ENCODE measurements at regions not wholly inside any gene's neighbourhood (a gene's known extent, or its start where the extent isn't known, plus 50 kb on each side); places are given as distances from the start of the nearest gene placed in this dataset.
"Not testable (repeated sequence)": the region's sequence is repeated elsewhere in the genome, so short reads cannot be mapped to it uniquely, and the experiment has no call there.

DNA sequence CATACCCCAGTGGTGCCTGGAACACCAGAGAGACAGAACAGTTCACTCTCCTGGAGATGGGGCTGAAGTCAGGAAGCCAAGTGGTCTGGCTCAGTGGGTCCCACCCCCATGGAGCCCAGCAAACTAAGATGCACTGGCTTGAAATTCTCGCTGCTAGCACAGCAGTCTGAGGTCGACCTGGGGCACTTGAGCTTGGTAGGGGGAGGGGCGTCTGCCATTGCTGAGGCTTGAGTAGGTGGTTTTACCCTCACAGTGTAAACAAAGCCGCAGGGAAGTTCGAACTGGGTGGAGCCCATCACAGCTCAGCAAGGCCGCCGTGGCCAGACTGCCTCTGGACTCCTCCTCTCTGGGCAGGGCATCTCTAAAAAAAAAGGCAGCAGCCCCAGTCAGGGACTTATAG lies 272.0 kb downstream of the KLF13 start:
- DNase-seq (ENCODE audit: low read depth), result no peak

DNA sequence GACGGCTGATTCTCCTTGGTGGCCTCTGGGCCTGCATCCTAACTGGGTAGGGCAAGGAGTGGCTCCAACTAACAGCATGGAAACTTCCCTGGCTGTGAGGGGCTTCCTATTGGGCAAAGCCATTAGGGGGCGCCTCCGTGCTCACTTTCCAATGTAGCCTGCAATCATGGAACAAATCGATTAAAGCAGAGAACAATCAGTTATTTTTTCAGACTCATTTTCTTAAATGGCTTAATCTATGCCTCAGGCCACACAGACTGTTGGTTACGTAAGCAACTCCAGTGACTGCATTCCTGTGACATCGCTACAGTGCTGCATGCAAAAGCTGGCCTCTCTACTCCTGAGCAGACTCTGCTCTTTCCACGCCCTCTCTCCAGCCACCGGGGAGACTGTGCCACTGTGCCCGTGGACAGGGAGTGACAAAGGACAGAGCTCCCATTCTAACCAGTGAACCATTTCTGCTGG lies 278.9 kb downstream of the KLF13 start:
- no peak for DNase-seq (ENCODE audit: low read depth)

DNA sequence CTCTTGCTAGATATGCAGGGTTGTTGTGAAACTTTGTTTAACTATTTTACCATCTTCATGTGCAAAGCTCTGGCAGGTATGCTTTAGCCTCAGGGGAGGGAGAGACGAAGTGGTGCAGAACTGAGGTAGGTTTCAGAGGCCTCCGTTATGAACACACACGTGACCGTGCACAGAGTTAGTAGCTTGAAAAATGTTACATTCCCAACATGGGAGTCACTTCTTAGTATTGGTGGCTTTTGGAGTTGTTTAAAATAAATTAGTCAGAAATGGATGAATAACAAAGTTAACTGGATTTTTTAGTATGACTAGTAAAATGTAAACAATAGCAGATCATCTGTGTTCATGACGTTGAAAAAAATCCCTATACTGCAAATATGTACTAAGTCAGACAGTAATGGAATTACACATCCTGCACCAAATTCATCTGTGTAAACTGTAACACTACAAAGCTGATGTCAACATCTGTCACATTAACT lies 279.6 kb downstream of the KLF13 start:
- DNase-seq (ENCODE audit: low read depth), result no peak

DNA sequence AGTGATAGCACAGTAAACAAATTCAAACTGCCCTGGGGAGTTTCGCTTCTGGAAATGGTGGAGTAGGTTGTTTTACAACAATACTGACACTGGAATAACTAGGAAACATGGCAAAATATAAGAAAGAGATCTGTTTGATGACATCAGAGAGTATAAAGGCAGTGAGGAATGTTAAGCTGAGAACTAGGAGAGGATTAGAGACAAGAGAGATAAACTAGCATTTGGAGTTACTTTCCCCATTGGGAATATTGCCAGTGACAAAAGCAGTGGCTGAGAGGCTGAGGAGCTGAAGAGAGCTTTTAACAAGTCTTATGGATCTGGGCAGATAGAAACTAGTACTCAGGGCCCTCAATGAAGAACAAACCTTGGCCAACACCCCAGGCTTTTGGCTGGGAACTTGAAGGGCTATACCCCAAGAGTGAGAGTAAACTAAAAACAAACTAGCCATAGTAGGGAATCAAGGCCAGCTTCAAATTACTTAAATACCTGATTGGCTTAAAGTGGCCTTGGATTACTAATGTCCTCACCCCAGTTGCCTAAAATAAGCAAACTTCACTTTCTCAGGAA lies 280.4 kb downstream of the KLF13 start:
- no peak for DNase-seq (ENCODE audit: low read depth)

DNA sequence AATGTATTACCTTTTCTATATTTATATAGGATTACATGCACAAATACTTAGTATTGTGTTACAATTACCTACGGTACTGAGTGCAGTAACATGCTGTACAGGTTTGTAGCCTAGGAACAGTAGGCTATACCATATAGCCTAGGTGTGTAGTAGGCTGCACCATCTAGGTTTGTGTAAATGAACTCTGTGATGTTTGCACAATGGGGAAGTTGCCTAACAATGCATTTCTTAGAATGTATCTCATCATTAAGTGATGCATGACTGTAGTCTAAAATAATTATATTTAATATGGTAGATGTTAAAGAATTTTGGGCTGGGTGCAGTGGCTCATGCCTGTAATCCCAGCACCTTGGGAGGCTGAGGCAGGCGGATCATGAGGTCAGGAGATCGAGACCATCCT lies 281.0 kb downstream of the KLF13 start:
- no peak for DNase-seq (ENCODE audit: low read depth)

DNA sequence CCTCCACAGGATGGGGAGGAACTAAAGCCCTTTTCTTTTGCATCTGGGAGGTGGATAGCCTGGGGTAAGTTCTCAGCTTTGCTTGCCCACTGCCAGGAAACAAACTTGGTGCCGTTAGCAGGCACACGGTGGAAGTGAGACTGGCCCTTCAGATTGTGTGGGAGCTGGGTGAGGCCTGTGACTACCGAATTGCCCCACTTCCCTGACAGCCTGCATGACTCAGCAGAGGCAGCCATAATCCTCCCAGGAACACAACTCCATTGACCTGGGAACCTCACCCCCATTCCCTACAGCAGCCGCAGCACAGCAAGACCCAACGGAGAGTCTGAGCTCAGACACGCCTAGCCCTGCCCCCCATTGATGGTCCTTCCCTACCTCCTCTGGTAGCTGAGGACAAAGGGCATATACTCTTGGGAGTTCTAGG lies 282.6 kb downstream of the KLF13 start:
- no peak for DNase-seq (ENCODE audit: low read depth)

DNA sequence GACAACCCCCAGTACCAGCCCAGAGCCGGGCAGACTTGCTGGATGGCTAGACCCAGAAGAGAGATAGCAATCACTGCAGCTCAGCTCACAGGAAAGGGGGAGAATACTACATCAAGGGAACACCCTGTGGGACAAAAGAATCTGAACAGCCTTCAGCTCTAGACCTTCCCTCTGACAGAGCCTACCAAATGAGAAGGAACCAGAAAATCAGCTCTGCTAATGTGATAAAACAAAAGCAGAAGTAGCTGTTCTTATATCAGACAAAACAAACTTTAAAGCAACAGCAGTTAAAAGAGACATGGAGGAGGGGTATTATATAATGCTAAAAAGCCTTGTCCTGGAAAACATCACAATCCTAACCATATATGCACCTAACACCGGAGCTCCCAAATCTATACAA lies 283.3 kb downstream of the KLF13 start:
- DNase-seq (ENCODE audit: low read depth), result no peak

DNA sequence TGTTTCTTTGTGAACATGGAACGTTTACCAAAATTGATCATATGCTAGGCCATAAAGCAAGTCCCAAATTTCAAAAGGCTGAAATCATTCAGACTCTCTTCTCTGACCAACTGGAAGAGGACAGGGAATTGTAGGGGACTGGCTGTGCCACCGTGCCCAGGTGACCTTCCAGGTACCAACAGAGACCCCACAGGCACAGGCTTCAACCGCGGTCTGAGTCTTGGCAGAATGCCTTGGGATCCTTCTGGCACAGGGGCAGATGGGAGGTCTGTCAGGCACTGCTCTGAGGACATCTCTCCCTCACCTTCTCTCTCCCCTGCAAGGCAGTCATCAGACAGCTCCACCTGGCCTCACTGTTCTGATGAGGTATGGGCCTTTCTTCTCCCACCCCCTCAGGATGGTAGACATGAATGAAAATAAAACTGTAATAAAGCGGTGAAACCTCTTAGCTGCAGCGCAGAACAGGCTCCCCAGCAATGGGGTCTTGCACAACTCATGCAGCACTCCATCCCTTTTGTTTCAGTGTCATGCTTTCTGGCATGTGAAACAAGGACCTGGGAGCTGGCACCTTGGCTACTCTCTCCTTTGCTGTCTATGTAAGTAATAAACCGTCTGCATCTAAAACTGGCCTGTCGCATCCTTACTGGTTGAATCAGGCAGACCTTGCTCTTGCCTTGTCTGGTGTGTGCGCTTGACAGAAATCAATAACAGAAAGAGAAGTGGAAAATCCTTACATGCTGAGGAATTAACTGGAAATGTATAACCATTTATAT lies 289.2 kb downstream of the KLF13 start:
- DNase-seq (ENCODE audit: low read depth), result no peak

DNA sequence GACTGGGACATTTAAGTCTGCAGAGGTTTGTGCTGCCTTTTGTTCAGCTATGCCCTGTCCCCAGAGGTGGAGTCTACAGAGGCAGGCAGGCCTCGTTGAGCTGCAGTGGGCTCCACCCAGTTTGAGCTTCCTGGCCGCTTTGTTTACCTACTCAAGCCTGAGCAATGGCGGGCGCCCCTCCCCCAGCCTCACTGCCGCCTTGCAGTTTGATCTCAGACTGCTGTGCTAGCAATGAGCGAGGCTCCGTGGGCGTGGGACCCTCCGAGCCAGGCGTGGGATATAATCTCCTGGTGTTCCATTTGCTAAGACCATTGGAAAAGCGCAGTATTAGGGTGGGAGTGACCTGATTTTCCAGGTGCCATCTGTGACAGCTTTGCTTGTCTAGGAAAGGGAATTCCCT lies 296.7 kb downstream of the KLF13 start:
- not testable (repeated sequence) for DNase-seq (ENCODE audit: low read depth)

DNA sequence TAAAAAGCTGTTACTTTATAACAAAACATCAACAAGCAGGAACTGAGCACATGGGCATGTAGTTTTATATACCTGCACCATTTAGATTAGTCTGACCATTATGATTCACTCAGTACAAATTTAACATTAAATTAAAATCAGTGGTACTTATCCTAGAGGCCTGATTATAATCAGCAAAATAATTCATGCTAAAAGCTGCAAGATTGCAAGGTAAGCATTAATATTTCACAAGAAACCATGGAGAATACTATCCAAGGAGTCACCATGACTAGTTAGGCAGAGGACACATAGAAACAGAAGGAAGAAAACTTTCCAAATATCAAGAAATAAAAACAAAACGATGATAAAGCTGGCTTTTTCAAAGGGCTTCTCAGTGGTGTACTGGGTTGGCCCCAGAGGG lies 297.5 kb downstream of the KLF13 start:
- not testable (repeated sequence) for DNase-seq (ENCODE audit: low read depth)

DNA sequence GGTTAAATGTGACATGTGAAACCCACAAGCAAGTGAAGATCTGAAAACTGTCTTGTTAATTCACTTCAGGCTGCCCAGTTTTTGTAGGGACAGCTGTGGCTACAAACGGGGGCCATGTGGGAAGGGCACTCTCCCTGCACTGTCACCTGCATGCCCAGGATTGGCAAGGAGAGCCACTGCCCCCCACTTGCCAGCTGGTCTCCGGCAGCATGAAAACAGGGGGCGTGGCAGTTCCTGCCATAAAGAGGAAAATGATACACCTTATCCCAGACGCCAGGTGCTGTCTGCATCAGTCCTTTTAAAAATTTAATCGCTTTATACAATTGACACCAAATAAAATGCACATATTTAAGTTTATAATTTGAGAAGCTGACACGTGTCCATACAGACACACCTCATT lies 309.1 kb downstream of the KLF13 start:
- not testable (repeated sequence) for DNase-seq (ENCODE audit: low read depth)

DNA sequence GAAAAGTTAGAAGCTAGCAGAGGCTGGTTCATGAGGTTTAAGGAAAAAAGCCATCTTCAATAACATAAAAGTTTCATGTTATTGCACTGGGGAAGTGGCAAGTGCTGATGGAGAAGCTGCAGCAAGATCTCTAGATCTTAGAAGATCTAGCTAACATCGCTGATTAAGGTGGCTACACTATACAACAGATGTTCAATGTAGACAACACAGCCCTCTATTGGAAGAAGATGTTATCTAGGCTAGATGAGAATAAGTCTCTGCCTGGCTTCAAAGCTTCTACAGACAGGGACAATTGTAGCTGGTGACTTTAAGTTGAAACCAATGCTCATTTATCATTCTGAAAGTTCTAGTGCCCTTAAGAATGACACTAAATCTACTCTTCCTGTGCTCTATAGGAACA lies 310.3 kb downstream of the KLF13 start:
- DNase-seq (ENCODE audit: low read depth), result not testable (repeated sequence)

DNA sequence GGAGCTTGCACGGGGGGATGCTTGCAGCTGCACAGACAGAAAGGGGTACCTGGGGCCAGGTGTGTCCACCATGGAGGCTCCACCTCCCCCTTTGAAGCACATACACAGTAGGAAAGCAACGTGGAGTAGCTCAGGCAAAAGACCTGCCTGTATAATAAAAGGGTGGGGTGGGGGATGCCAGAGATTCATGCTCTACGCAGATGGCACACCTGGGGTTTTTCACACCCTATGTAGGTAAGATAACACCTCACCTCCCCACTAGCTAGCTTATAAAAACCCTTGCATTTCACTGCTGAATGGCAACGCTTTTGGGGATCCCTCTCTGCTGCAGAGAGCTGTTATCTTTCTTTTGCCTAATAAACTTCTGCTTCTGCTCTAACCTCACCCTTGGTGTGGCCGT lies 317.3 kb downstream of the KLF13 start:
- not testable (repeated sequence) for DNase-seq (ENCODE audit: low read depth)

DNA sequence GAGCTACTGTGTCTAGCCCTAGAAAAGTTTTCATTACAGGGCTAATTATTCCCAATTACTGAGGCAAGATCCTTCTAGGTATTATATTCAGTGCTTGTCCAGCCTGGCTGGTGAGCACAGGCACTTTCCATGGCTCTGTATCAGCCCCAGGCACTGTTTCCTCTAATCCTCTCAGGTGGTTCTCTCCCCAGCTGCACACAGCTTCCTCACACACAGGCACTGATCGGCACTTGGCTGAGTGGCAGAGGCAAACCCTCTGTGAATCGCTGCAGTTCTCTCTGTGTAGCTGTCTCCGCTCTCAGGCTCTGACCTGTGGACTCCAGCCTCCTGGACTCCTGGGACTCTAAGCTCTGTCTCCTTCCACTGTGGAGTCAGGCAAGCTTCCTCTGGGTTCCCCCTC lies 318.1 kb downstream of the KLF13 start:
- DNase-seq (ENCODE audit: low read depth), result not testable (repeated sequence)

DNA sequence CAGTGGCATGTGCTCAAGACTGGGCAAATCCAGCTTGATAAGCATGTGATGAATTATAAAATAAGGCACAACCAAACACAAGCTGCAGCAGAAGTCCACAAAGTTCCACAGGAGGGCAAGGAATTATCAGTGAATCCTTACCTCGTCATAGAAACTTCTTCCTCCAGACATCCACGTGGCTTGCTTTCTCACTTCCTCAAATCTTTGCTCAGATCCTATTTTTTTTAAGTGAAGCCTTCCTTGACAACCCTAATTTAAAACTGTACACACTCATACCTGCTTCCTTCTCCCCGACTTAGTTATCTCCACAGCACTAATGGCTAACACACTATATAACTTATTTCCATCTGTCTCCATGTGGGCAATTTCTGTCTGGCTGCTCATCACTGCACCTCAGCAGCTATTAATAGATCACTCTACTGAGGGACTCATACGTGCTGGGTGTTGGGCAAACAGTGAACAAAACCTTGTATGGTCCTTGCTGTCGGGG lies 320.7 kb downstream of the KLF13 start:
- DNase-seq (ENCODE audit: low read depth), result not testable (repeated sequence)

DNA sequence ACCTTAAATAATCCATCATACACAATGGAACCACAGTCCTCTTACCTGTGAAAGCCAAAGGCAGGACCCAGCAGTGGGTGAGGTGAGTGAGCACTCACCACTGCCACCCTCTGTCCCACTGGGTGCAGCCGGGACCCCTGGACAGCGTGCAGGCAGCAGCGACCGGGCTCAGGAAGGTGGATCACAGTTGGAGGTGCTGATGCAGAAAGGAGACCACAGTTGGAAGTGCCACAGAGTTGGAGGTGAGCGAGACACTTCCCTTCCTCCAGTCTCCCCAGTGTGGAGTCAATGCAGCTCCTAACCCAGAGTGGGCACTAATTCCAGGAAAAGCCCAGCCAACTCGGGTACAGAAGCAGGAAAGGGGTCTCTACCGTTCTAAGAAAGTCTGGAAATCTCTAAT lies 323.0 kb downstream of the KLF13 start:
- DNase-seq (ENCODE audit: low read depth), result not testable (repeated sequence)

DNA sequence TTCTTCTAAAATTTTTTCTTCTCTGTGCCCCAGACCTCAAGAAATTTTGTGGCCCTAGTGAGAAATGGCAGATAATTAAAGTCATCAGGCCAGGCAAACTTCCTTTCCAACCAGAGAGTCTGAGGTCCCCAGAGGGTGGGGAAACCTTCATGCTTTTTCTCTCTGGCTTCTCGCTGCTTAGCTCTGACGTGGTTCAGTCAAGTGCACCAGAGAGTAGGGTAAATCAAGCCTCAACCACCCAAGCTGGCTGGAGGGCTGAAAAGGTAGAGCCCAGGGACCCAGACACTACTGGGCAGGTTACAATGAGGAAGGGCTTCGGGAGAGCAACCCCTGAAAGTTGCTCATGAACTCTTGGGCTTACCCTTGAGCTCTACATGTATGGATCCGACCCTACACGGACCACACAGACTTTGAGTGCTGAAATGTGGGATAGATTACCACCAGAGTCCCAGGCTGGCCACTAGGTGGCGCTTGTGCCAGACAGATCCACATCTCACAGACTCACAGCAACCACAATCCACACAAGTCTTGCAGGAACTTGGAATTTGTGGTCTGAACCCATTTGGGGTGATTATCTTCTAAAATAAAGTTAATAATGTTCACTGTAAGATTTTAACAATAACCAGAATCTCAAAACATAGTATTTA lies 323.5 kb downstream of the KLF13 start:
- DNase-seq (ENCODE audit: low read depth), result peak; percentile 31

DNA sequence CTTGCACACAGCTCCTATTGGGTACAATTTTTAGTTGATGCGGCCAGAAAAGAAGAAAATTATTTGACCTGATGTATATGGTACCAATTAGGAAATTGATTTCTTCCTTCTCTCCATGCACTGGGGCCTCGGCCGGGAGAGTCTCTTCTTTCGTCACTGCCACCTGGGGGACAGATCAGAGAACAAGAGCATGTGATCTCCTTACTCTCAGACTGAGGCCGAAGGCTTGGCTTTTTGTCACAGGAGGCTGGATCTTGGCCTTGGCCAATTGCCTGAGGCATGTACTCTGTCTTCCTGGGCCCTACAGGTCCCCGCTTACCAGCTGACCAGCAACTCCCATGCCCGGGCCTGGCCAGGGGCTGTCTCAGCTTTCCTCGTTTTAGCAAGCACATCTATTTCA lies 330.3 kb downstream of the KLF13 start:
- DNase-seq (ENCODE audit: low read depth), result not testable (repeated sequence)

DNA sequence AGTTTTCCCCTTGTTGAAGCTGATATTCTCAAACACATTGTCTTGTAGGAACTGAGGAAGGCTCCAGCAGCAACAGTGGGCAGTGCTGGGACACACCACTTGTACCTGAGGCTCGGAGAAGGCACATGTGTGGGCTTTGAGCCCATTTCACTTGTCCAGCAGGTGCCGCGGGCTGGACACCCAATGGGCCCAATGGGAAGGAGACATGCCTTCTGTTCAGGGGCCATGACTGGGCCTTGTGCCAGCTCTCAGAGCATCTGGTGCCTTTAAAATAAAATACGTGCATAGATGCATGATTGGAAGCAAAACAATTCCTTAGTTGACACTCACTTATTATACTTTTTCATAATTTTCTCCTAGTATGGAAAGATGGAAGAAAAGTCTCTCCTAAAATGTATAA lies 334.2 kb downstream of the KLF13 start:
- no peak for DNase-seq (ENCODE audit: low read depth)

DNA sequence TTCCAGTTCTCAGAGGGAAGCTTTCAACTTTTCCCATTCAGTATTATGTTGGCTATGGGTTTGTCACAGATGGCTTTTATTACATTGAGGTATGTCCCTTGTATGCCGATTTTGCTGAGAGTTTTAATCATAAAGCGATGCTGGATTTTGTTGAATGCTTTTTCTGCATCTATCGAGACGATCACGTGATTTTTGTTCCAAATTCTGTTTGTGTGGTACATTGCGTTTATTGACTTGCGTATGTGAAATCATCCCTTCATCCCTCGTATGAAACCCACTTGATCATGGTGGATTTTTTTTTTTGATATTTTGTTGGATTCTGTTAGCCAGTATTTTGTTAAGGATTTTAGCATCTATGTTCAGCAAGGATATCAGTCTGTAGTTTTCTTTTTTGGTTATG lies 339.1 kb downstream of the KLF13 start:
- DNase-seq (ENCODE audit: low read depth), result not testable (repeated sequence)

DNA sequence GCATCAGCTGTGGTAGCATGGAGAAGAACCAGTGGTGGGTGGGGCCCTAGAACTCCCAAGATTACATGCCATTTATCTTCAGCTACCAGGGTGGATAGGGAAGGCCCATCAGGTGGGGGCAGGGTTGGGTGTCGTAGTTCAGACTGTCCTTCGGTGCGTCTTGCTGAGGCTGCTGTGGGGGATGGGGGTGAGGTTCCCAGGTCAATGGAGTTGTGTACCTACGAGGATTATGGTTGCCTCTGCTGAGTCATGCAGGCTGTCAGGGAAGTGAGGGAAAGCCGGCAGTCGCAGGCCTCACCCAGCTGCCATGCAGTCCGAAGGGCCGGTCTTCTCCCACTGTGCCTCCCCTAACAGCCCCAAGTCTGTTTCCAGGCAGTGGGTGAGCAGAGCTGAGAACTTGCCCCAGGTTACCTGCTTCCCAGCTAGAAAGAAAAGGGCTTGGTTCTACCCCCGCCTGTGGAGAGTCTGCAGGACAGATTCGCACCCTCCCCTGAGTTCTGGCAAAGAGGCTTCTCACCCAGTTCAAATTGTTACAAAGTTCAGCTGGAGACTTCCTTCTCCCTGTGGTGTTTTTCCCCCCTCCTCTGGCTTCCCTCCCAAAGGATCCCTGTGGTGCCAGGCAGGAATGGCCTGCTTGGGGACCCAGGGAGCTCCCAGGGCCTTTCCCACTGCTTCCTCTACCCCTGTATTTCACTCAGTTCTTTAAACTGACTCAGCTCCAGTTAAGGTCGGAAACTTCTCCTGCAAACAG lies 342.7 kb downstream of the KLF13 start:
- DNase-seq (ENCODE audit: low read depth), result not testable (repeated sequence)

DNA sequence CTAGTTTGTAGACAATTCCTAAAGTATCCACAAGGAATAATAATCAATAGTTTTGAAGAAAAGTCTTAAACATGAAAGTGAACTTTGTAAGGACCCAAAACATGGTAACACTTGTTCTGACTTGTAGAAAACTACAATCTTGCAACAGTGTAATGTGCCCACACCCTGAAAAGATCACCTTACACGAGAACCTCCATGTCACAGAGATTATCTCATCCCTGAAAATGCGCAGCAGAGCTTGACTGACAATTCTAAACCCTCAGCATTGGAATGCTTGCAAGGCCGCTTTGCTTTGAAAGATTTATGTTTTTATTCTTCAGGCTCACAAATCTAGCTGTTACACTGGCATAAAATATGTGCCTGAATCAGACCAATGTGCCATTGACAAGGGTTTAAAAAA lies 346.6 kb downstream of the KLF13 start:
- not testable (repeated sequence) for DNase-seq (ENCODE audit: low read depth)

All from activated T-helper 1 cell treated with Interleukin-2 at 50 U/mL for 16 hours (primary cell).